ENCODE measurements at regions not wholly inside any gene's neighbourhood (a gene's known extent, or its start where the extent isn't known, plus 50 kb on each side); places are given as distances from the start of the nearest gene placed in this dataset.
"Not testable (repeated sequence)": the region's sequence is repeated elsewhere in the genome, so short reads cannot be mapped to it uniquely, and the experiment has no call there.

DNA sequence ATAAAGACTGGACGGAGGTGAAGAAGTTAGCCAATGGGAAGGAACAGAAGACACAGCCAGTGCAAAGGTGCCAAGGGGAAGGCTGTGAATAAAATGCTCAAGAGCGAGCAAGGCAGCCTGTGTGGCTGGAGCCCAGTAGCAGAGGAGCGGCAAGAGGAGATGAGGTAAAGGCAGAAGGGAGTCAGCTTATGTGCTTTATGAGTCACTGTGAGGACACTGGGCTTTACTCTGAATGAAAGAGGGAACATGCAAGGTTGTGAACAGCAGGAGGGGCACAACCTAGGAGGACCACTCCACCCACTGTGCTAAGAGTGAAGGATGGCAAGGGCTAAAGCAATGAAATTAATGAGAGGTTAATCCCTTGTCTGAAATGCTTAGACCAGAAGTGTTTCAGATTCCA is 129.0 kb upstream of the ODAD2 start:
- DNase-seq = no peak

DNA sequence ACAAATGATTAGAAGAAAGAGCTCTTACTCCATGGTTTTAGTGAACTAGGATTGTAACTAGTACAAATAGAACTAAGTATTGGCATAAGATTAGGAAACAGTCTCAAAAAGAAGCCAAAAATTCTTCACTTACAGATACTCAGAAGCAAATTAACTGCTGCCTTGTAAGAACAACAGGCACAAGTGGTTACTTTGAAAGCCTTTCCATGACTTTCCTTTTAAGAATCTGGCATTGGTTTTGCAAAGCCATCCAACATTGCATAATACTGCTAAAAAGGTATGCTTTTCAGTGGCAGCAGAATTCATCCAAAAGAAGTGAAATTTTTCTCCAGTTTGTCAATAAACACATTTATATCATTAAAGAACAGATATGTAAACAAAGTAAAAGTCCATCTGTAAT is 126.8 kb upstream of the ODAD2 start:
- DNase-seq = no peak

DNA sequence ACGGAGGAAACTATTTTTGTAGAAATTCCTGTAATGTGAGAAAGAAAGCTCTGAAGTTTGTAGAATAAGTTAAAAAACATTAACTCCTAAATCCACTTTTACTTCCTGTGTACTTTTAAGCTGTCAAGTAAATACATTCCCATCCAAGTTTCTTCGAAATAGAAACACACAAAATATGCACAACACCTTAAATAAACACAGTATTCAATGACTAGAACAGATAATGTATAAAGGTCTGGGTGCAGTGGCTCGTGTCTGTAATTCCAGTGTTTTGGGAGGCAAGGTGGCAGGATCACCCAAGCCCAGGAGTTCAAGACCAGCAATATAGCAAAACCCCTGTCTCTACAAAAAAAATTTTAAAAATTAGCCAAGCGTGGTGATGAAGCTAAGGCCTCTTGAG is 121.9 kb upstream of the ODAD2 start:
- no peak for DNase-seq

DNA sequence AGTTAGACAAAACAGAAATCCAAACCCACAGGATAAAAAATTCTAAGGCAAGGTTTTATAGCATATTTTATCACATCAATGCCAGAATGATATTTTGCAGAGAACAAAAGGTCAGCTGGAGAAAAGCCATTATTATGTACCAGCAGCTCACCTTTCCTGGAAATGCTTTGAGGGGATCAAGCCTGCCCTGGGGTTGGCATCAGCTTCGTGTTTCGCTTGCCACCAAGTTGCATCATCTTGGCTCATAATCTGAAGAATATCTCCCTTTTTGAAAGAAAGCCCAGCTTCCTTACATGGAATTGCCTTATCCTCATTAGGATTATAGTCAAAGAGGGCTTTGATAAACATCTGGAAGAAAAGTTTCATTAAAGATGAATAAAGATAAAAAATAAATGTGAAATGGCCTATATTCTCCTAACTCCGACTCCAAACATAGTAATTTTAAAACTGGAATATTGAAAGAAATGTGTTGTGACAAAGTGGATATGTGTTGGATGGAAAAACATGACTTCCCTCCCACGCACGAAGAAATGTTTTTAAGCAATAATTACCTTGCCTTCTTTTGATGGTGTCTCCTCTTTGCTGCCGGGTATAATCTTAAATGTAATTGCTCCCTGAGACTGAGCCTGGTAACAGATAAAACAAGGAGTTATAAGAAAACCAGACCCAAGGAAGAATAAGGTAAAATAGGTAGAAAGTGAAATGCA is 121.3 kb upstream of the ODAD2 start:
- no peak for DNase-seq

DNA sequence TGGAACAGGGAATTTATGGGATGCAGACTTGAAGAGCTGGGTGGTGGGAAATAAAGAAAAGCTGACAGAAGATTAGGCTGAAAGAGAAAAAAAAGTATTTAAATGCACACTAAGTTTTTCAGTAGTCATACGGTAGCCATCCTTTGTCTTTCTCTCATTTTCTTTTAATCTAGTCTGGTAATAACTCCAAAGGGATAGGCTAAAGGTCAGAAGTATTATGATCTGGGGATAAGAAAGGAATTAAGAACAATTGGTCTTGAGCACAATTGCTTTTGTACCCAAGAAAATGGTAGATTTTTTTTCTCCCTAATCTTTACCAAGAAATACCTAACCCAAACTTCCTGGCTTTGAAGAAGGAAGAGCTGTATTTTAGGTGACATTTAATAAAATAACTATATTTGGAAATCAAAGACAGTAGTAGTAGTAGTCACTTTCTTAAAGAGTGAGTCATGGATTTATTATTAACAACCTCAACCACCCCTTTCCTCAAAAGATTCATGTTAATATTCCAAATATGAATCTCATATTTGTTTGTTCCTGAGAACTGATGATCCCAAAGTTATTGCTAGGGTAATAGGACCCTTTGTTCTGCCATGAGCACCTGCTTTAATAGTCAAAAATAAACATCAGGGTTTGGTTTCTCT is 120.2 kb upstream of the ODAD2 start:
- DNase-seq = no peak

DNA sequence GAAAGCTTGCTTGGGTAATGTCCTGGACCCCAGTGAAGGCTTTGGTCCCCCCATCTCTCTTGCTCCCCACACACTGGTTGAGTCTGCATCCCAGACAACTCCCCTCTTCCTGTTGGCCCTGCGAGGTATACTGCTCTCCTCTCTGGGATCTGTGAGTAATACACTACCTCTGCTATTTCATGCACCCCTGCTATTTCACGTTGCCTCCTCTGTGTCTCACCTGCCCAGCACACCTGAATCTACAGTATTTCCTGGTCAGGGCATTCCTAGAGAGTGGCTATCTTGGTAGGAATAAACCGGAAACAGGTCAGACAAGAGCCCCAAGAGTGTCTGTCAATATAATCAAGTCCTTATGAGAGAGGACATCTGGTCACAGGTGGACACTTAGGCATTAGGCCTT is 114.3 kb upstream of the ODAD2 start:
- DNase-seq = no peak

DNA sequence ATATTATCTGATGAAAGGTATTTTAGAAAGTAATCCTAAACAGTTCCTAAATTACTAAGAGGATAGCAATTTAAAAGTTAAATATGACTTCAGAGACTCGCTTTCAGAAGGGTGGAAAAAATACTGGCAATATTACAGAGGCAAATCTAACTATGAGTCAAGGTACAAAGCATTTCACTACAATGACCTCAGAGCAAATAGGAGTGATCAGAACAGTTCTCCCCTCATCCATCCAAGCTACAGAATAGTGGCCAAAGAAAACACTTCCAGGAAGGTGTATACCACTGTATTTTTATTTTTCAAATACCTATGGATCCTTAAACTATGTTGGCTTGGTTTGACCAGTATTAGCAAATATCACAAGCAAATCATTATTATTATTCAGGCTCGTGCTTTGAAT is 112.8 kb upstream of the ODAD2 start:
- DNase-seq = no peak

DNA sequence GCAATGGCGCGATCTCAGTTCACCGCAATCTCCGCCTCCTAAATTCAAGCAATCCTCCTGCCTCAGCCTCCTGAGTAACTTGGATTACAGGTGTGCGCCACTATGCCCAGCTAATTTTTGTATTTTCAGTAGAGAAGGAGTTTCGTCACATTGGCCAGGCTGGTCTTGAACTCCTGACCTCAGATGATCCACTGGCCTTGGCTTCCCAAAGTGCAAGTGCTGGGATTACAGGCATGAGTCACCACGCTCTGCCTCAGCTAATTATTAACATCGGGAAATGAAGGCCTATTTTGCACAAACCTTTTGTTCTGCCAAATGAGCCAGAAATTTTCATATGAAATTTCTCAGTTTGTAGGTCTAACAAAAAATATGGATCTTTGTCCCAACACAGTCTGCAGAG is 106.7 kb upstream of the ODAD2 start:
- DNase-seq = no peak

DNA sequence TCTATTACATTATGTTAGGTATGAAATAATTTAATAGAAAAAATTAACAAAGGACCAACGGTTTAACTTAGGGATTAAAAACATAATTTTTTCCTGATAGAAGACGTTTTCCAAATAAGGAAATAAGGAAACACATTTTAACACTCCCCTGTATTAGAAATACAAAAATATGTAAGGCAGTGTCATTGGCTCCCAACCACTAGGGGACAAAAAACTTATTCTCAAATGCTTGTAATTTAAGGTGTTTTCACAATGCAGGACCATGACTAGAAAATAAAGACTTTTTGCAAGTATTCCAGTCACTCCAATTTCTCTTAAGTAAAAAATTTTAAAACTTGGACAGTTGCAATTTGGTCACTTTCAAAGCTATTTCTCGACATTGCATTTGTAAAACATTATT is 98.8 kb upstream of the ODAD2 start:
- no peak for DNase-seq

DNA sequence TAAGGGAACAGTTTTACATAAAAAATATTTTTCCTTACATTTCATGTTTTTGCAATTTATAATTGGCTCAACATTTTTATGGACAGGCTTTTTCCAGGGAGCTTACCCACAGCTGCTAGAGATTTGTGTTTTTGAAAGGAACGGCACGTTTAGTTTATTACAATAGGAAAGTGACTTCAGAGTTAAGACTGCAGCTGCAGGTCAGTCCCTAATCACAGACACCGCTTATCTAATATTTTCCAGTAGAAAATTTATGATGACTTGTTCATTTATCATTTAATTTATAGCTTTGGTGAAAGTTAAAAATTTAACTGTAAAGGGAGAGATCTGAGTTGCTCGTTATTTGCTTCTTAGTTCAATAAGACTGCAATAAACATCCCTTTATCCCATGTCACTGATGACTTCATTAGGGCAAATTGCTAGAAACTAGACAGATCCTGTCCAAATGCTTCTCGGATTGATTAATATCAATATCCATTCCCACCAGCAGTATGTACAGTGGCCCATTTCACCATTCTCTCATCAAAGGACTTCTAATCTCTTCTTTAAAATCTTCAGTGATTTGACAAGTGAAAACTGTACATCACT is 97.0 kb upstream of the ODAD2 start:
- DNase-seq = no peak

DNA sequence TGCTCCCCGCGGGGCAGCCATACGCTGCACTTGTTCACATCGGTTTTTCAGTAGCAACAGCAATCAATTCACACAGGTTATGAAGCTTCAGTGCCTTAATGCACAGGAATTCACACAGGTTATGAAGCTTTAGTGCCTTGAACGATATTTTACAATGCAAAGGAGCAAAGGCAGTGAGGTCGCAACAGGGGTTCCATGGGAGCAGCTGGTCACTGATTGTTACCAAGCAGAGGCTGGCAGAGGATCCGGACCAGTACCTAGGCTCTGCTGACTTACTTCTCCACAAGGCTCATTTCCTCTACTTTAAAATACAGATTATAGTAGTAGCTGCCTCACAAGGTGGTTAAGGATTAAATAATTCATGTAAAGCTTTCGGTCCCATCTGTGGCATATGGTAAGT is 95.2 kb upstream of the ODAD2 start:
- DNase-seq = no peak

DNA sequence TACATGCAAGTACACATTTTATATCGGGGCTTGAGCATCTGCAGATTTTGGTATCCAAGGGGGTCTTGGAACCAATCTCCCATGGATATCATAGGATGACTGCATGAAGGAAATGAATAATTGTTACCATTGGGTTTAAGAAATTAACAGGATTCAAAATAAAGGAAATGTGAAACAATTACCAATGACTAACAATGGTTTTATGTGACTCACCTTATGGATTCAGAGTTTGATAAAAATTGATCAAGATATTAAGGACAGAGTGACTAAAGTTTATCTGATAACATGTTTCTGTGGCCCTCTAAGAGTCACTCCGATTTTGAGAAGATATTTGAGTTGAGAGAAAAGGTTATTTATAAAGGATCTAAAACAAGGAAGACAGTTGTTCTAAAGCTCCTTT is 93.0 kb upstream of the ODAD2 start:
- DNase-seq = no peak

DNA sequence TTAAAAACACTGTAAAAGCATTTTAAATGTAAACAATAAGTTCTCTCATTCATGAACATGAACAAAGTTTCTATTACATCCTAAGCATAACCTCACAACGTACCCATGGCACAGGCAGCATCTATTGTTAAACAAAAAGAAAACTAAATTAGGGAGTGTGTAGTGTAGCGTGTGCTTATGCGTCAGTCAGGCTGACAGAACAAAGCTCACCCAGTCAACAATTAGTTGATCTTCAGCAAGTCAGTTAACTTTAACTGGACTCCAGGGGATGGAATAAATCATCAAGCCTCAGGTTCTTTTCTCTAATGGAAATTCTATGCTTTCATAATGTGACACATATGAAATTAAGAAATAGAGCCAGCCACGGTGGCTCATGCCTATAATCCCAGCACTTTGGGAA is 91.6 kb upstream of the ODAD2 start:
- no peak for DNase-seq

DNA sequence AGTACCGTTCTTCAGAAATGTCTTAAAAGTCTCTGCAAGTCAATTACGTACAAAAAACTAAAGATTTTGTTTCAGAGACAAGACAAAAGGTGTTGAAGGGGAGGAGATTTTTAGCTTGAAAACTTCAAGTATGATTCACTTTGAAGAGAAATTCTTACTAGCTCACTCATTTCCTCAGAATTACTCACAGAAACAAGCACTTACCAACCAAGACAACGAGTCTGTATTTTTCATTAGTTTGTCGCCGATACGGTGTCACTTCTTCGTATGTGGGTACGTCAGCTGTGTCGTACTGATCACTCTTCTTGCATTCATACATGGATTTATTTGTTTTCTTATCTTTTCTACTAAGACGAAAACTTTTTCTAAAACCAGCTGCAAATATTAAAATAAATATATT is 90.6 kb upstream of the ODAD2 start:
- DNase-seq = no peak

DNA sequence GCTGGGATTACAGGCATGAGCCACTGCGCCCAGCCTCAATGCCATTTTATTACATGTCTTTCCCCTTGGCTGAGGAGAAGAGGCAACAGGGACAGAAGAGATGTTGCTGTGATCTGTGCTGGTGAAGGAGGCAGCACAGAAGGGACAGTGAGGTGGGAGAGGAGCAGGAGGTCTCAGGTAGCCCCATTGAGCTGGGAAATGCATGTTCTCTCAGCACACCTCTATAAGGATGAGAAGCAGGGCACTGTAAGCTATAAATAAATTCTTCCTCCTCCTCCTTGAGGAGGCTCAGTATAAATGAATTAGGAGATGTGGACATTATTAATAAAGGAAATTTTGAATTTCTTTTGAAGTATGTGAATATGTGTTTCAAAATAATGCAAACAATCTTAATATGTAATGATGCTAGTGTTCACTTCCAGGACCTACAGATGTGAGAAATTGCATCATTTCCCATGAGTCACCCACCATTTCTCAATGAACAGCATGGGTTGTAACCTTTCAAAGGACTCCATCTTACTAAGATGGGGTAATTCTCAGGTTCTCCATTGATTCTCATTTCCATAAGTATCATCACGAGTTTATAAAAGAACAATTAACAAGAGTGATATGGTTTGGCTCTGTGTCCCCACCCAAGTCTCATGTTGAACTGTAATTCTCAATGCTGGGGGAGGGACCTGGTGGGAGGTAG is 88.9 kb upstream of the ODAD2 start:
- no peak for DNase-seq

DNA sequence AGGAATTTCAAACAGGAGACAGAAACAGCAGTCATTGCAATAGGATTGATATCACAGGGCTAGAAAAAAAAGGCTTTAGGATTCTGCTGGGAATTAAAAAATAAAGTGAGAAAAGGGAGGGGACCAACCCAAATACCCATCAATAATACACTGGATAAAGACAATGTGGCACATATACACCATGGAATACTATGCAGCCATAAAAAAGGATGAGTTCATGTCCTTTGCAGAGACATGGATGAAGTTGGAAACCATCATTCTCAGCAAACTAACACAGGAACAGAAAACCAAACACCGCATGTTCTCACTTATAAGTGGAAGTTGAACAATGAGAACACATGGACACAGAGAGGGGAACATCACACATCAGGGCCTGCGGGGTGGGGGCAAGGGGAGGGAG is 86.9 kb upstream of the ODAD2 start:
- DNase-seq = not testable (repeated sequence)

DNA sequence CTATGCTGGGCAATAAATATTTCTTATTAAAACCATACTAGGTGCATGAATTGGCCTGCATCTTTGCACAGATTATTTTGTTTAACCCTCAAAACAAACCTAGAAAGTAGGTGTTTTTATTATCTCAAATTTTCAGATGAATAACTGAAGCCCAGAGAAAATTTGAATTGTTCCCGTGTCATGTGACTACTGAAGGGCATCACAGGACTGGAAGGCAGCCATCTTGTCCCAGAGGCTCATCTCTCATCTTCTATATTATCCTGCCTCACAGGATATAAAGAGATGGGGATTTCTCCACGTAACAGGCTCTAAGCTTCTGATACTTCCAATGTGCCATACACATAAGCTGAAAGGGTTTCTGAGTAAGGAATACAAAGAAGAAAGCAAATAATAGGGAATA is 84.0 kb upstream of the ODAD2 start:
- DNase-seq = no peak

DNA sequence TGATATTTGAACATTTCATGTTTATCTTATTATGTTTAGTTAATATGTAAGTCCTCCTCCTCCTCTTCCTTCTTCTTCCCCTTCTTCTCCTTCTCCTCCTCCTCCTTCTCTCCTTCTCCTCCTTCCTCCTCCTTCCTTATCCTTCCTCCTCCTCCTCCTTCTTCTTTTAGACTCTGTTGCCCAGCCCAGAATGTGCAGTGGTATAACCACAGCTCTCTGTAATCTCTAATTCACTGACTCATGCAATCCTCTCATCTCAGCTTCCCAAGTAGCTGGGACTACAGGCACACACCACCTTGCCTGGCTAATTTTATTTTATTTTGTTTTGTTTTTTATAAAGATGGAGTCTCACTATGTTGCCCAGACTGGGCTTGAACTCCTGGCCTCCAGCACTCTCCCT is 83.4 kb upstream of the ODAD2 start:
- no peak for DNase-seq

DNA sequence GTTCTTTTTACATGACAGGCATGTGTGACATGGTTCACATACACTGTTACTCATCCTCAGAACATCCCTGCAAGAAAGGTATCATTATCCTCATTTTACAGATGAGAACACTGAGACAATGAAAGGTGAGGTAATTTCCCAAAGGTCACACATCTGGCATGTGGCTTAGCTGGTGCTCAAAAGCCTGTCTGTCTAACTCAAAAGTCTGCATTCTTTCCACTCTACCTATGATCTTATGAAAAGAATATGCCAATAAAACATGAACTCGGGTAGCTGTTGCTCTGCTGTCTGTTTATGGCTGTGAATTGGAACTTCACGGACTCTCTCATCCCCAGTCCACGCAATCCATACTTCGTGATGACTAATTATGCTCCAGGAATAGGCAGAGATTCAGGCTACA is 79.0 kb upstream of the ODAD2 start:
- DNase-seq = no peak

DNA sequence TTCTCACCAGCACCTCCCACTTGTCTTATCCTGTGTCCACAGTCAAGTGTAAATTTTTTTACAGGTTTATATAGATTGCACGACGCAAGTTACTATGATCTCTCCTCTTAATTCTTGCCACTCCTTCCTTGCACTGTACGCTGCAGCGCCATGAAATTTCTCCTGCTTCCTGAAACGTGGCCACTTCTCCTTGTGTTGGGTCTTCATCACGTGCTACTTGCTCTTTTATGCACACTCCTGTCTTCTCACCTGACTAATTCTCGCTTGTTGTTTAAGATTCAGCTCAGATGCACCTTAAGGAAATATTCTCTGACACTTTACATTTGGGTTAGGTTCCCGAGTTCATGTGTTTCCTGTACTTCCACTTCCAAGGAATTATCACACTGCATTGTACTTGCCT is 76.5 kb upstream of the ODAD2 start:
- DNase-seq = no peak

DNA sequence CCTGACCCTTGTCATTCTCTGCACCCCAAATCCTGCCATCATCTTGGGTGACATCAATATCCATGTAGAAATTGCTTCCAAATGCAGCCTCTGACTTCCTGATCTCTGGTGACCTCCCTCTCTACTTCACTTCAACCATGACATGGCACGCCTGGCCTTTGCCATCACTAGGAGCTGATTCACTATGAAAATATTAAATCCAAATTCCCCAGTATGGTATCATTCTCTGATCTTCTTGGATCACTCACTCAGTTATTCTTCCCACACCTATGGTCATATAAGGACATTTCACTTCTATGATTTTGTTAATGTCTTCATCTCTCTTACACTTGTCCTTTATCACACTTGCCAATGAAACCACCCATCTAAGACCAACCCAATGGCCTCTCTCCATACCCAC is 73.7 kb upstream of the ODAD2 start:
- no peak for DNase-seq

DNA sequence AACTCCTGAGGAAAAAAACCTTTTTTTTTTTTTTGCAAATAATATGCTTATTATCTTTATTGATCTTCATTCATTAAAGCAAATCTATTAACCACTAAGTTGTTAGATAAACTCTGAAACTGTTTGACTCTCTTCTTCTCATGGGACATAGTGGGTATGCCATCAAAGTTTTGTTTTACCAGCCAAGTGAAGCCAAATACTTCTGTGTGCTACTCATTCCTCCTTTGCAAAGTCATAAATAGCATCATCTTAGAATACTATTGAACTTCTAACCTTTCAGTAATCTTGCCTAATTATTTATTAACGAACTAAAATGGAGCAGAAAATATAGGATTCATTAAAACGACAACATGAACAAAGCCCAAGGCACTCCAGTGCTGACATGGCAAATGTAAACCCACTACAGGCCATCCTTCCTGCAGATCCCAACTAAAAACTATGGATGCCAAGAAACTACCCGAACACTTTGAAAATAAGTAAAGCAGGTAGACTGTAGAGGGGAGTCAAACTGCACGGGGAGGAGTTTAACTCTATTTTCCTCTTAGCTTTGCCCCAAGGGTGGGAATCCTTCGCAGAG is 61.2 kb upstream of the ODAD2 start:
- DNase-seq = no peak

DNA sequence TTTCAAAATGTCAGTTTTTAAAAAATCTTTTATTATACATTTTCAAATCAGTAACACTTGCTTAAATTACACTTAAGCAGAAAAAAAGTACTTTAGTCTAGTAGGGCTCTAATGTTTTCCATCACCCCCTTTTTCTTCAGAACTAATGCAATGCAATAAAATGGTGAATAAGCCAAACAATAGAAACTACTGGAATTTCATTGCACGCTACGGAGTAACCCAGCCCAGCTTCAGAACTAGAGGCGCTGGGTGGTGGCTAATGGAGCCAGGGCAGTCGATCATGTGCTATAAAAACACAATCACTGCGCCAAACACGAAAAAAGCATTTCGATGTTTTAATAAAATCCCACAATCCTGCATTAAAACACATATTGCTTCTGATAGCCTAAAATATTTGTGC is 59.9 kb upstream of the ODAD2 start:
- DNase-seq = no peak

Measured in right forelimb (tissue), 1 donor.